ENCODE measurements at regions not wholly inside any gene's neighbourhood (a gene's known extent, or its start where the extent isn't known, plus 50 kb on each side); places are given as distances from the start of the nearest gene placed in this dataset.
A peak's percentile ranks its signal among the peaks of the same experiment; 100 is the strongest.

DNA sequence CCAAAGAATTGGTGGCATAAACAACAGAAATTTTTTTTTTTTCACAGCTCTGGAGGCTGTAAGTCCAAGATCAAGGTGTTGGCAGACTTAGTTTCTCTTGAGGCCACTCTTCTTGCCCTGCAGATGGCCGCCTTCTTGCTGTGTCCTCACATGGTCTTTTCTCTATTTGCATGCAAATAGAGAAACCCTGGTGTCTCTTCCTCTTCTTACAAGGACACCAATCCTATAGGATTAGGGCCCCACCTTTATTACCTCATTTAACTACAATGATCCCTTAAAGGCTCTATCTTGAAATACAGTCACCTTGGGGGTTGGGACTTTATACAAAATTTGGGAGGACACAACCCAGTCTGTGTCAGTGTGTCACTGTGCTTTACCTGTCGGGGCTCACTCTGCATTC is 175.4 kb upstream of the PGRMC2 start:
- Histone ChIP-seq H3K4me1 (peaks cover 10% of the 10 kb centered on the region), H3K36me3 (no peaks in the 10 kb centered on the region), H3K27me3 (no peaks in the 10 kb centered on the region), H3K9me3 (no peaks in the 10 kb centered on the region), H3K4me3 (ENCODE audit: low read depth, low read length) (no peak overlapping the region)
- no peak for DNase-seq
- TF ChIP-seq, protein P1, sequence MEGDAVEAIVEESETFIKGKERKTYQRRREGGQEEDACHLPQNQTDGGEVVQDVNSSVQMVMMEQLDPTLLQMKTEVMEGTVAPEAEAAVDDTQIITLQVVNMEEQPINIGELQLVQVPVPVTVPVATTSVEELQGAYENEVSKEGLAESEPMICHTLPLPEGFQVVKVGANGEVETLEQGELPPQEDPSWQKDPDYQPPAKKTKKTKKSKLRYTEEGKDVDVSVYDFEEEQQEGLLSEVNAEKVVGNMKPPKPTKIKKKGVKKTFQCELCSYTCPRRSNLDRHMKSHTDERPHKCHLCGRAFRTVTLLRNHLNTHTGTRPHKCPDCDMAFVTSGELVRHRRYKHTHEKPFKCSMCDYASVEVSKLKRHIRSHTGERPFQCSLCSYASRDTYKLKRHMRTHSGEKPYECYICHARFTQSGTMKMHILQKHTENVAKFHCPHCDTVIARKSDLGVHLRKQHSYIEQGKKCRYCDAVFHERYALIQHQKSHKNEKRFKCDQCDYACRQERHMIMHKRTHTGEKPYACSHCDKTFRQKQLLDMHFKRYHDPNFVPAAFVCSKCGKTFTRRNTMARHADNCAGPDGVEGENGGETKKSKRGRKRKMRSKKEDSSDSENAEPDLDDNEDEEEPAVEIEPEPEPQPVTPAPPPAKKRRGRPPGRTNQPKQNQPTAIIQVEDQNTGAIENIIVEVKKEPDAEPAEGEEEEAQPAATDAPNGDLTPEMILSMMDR (IDR thresholded peaks at IDR 0.05; ENCODE audit: low read depth, low read length) = no peak

DNA sequence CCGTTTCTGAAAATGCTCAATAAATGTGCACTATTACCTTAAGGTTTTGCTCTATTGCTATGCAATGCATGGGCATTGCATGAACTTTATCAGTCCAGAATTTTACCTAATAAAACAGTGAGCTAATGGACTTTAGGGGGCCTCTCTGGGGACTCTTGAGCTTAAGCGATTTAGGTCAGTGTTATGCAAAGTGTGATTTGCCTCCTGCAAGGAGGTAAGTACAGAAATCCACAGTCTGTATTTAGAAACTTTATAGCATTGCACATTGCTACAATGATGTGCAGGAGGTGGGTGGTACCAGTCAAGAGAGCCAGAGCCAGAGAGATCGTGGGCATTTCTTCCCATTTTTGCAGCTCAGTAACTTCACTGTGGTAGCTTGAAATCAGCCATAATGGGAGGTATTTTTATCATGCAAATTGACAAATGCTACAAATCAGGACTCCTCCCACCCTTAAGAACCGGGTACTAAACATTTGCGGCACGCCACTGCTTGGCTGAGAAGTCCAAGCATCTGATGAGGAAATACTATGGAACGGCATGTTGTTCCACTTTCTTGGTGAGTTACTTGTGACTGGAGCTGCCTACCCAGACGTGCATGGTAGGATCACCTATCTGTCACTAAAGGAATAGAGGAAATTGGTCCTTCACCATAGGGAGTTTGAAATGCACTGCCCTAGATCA is 174.6 kb upstream of the PGRMC2 start:
- peaks cover 7% of the 10 kb centered on the region for H3K4me1 ChIP-seq

DNA sequence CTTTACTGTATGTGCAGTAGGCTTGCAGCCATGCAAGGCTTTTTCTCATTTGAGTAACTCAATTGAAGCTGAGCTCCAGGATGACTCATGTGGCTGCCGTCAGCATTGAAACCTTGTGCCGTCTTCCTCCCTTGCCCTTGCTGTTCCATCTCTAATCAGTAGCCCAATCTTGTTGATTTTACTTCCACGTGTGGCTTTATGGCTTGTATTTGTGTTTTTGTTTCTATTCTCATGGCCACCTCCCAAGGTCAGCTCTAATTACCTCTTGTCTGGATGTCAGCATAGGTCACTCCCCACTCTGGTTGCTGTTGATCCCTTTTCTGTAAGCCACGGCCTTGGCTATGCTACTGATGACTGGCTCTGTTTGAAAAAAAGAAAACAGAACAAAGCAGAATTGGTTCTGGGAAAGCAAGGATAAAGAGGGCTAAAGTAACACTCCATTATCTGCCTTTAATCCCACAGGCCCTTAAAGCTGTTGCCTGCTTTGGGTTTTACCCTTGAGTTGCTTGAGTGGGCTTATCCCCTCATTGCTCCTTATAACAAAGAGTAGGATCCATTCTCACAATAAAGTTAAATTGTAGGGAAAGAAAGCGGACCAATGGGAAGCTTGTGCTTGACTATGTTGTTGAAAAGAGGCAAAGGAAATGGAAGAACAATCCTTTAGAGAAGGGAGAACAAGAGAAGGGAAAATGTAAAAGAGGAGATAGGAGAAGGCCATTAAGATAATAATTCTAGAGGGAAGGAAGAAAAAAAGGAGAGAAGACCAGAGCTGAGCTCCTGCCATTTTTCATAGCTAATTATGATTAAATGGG is 173.9 kb upstream of the PGRMC2 start:
- DNase-seq = peak; percentile 29
- peaks cover 7% of the 10 kb centered on the region for H3K4me1 ChIP-seq
- no peaks in the 10 kb centered on the region for H3K36me3 ChIP-seq
- no peaks in the 10 kb centered on the region for H3K27me3 ChIP-seq
- H3K4me3 ChIP-seq (ENCODE audit: low read depth, low read length) = no peak overlapping the region
- no peaks in the 10 kb centered on the region for H3K9me3 ChIP-seq
- TF ChIP-seq, protein P1 (IDR thresholded peaks at IDR 0.05; ENCODE audit: low read depth, low read length) = no peak

More for the DNA sequence above, 174.6 kb upstream of the PGRMC2 start:
- Histone ChIP-seq H3K36me3 (no peaks in the 10 kb centered on the region), H3K27me3 (no peaks in the 10 kb centered on the region), H3K4me3 (ENCODE audit: low read depth, low read length) (no peak overlapping the region), H3K9me3 (no peaks in the 10 kb centered on the region)
- no peak for DNase-seq
- TF ChIP-seq, protein P1 (IDR thresholded peaks at IDR 0.05; ENCODE audit: low read depth, low read length) = no peak

DNA sequence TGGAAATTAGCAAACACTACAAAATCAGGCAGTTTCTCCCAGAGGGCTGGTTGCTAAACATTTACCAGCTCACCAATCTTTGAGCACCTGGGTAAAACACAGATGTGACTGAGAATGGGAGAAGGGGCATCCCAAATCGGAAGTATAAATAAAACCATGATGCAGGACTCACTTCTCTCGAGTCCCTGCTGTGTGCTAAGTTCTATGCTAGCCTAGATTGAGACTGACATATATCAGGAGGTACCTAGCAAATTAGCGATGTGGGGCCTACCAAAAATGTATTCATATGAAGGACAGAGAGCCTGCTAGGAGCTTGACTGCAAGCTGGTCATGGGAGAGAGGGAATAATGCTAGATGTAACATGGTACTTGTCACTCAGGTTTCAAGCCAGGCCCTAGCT is 171.9 kb upstream of the PGRMC2 start:
- peaks cover 7% of the 10 kb centered on the region for H3K4me1 ChIP-seq
- no peaks in the 10 kb centered on the region for H3K27me3 ChIP-seq
- no peaks in the 10 kb centered on the region for H3K36me3 ChIP-seq
- TF ChIP-seq, protein P1 (IDR thresholded peaks at IDR 0.05; ENCODE audit: low read depth, low read length) = no peak
- no peaks in the 10 kb centered on the region for H3K9me3 ChIP-seq
- no peak overlapping the region for H3K4me3 ChIP-seq (ENCODE audit: low read depth, low read length)
- DNase-seq = no peak

DNA sequence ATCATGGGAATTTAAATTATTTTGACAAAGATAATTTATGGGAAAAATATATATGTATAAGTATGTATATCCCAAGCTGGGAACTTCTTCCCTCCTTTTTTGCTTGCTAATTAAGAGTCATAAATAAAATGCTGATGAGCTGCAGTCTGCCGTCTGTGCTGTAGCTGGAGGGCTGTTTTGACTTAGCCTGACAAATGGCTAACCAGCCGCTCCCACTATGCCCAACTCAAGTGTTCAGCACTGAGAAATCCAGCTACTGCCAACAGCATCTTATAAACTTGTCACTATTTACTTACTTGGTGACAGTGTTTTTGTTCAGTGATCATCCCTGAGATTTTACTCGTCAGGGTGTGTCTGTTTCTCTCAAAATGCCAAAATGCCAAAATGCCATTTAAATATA is 171.2 kb upstream of the PGRMC2 start:
- H3K4me1 ChIP-seq = peaks cover 7% of the 10 kb centered on the region
- no peaks in the 10 kb centered on the region for H3K36me3 ChIP-seq
- TF ChIP-seq, protein P1 (IDR thresholded peaks at IDR 0.05; ENCODE audit: low read depth, low read length) = no peak
- no peaks in the 10 kb centered on the region for H3K9me3 ChIP-seq
- no peaks in the 10 kb centered on the region for H3K27me3 ChIP-seq
- no peak overlapping the region for H3K4me3 ChIP-seq (ENCODE audit: low read depth, low read length)
- no peak for DNase-seq

DNA sequence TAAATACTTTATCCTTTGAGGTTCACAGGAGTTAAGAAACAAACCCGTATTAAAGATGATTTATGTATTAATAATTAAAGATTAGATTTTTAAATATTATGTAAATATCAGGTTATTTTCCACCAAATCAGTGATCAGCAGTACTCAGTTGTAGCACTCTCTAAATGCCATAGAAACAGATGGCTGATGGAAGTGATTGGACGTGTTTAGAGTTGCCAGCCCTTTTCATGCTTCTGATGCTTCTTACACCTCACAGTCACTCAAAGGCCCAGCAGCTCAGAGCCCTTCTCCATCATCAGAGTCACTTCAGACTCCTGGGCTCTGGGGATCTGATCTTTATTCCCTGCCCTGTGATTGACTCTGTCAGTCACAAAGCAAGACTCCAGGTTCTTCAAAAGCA is 170.1 kb upstream of the PGRMC2 start:
- Histone ChIP-seq H3K9me3 (no peaks in the 10 kb centered on the region), H3K4me1 (peaks cover 7% of the 10 kb centered on the region), H3K27me3 (no peaks in the 10 kb centered on the region), H3K36me3 (no peaks in the 10 kb centered on the region), H3K4me3 (ENCODE audit: low read depth, low read length) (no peak overlapping the region)
- no peak for DNase-seq
- TF ChIP-seq, protein P1 (IDR thresholded peaks at IDR 0.05; ENCODE audit: low read depth, low read length) = no peak

Measured in BE2C (cell line).